ENCODE measurements at regions not wholly inside any gene's neighbourhood (a gene's known extent, or its start where the extent isn't known, plus 50 kb on each side); places are given as distances from the start of the nearest gene placed in this dataset.
"Not testable (repeated sequence)": the region's sequence is repeated elsewhere in the genome, so short reads cannot be mapped to it uniquely, and the experiment has no call there.

- TF ChIP-seq POLR2A, CTCF, POLR2AphosphoS5, EP300 (IDR thresholded peaks at IDR 0.05): not testable (repeated sequence)
Observed at GRCh38 chr7:68866721-68867120, 731.6 kb upstream of the AUTS2 start.
